Fibroblast of gingiva (primary cell): ENCODE measurements at regions not wholly inside any gene's neighbourhood (a gene's known extent, or its start where the extent isn't known, plus 50 kb on each side); places are given as distances from the start of the nearest gene placed in this dataset.

Source experiments
- DNase-seq: peaks from one replicate; pipeline ENCODE4 v3.0.0-alpha.2; 2011; ENCODE audit warnings: low read depth

GRCh38 chr5:66306844-66307315 lies 162.8 kb downstream of the SREK1 start:
- no peak for DNase-seq

GRCh38 chr5:66307647-66308241 lies 163.6 kb downstream of the SREK1 start:
- peak; percentile 49 for DNase-seq

DNA sequence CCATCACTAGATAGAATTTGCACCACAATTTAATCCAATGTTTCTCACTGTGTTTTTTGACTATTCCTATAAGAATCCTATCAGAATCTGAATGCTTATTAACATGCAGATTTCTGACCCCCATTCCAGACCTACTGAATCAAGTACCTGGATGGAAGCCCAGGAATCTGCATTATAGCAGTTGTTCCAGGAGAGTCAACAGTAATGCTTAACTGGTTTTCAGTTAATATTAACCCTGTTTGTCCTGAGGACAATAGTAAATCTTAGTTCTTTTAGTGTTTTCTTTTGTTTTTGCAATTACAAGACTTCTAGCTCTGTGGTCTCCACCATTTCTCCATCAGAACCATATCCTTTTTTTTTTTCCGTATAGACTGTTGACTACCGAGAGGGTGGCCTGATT lies 168.2 kb downstream of the SREK1 start:
- no peak for DNase-seq

DNA sequence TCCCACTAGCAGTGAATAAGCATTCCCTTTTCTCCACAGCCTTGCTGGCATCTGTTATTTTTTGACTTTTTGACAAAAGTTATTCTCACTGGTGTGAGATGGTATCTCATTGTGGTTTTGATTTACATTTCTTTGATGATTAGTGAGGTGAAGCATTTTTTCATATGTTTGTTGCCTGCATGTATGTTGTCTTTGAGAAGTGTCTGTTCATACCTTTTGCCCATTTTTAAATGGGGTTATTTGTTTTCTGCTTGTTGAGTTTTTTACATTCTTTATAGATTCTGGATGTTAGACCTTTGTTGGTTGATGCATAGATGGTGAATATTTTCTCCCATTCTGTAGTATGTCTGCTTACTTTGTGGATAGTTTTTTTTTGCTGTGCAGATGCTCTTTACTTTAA lies 171.7 kb downstream of the SREK1 start:
- no peak for DNase-seq

DNA sequence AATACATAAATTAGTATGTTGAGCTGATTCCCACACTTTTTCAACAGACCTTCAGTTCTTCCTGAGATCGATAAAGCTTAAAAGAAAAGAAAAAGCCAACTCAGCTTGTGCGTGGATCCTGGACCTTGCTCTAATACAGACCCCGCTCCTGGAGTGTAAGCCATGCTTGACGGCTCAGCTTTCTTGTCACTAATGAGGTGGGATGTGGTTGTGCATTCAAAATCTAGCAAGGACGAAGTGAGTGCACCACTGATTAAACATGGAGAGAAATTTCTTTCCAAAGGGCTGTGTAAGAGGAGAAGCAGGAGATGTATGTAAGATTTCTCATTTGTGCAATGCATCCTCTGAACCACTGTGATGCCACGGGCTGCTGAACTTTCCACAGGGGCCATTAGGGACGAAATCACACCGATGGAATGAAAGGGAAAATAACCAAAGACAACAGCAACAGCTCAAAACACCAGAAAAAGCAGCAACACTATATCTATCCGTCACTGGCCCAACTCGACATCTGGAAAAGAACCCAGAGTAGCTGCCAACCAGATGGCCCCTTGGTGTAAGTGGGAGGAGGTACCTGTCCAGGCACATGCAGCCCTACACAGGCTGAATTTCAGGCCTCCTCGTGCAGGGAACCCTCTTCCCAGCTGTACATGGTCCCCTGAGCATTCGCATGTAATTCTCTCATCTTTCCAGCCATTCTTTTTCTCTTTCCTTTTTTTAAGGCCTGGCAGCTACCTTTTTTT lies 178.9 kb downstream of the SREK1 start:
- DNase-seq: no peak

- no peak for DNase-seq
These were observed 179.4 kb downstream of the SREK1 start for GRCh38 chr5:66323529-66323895.

- no peak for DNase-seq
These were observed 180.3 kb downstream of the SREK1 start for GRCh38 chr5:66324357-66324756.

DNA sequence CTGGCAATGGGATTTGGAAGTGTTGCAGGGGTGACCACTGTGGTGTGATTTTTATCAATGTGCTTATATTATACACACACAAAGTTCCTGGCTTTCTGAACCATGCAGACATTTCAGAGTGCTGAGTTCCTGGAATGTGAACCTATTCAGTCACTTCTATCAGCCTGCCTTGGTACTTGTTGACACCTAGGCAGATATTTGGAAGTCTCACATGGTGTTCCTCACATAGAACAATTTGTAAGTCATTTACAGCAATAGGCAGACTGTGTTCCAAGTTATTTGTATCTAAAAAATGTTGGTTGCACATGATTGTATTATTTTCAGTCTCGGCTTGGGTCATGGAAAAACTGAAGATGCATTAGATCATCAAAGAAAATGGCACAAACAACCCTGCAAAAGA lies 182.2 kb downstream of the SREK1 start:
- DNase-seq: no peak

GRCh38 chr5:66327008-66327407 lies 182.9 kb downstream of the SREK1 start:
- no peak for DNase-seq

DNA sequence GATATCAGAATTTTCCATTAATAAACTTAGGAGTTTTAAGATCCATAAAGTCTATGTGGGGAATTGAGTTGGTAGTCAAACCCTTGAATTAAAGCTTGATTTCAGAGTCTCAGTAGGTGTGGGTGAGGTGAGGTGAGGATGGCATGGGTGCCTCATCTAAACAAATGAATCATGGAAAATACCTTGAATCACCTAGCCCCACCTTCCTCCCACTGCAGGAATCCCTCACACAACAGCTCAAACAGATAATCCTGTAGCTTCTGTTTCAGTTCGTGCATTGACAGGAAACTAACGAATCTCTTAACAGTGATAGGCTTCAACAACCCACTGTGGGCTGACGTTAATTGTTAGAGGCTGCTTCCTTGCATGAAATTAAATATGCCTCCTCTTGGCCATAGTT lies 185.0 kb downstream of the SREK1 start:
- DNase-seq: no peak

GRCh38 chr5:66333192-66333591 lies 189.1 kb downstream of the SREK1 start:
- no peak for DNase-seq

DNA sequence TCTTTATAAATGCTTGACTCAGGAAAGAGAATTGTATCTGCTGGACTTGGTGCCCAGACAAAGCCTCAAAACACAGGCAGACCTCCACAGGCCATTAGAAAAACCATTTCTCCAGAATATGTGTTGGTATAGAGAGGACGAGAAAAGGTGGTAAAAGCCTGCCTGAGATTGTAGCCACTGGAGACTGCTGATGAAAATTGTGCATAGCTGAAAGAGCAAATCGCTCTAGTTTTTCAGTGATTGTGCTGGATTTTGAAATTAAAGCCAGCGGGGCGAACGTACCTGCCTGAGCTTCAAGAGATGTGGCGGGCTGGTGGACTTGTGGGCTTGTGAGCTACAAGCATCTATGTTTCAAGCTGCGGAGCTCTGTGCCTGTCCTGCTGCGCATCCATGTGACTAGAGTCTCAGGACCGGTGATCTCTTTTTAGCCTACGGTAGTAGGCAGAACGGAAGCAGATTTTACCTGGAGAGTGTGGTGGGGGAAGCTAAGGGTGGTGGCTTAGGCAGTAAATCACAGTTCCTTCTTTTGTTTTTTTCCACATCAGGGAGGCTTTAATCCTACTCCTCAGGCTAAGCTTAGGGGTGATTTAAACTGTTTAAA lies 193.6 kb downstream of the SREK1 start:
- DNase-seq: no peak

GRCh38 chr5:66338828-66339227 lies 194.7 kb downstream of the SREK1 start:
- no peak for DNase-seq

- no peak for DNase-seq
These were observed 195.8 kb downstream of the SREK1 start for GRCh38 chr5:66339896-66340295.

- no peak for DNase-seq
These were observed 196.7 kb downstream of the SREK1 start for GRCh38 chr5:66340786-66341185.

DNA sequence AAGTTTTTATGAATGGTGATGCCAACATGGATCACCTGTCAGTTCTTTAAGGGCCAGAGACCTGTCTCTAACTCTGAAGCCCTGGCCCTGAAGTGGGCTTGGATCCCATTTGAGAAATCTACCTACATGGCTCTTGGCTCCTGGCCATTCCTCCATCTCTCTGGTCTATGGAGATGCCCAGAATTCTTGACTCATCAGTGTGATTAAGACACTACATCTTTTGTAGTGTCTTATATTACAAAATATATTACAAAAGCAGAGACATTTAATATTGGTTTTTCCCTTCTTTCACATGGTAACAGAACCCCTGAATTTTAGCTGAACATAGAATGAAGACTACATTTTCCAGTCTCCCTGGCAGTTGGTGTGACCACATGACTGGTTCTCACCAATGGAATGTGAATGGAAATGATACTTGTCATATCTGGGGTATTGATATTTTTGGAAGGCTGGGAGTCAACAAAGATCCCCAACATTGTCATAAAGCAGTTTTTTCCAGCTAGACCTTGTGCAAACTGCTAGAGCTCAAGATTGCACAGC lies 198.3 kb downstream of the SREK1 start:
- DNase-seq: no peak

DNA sequence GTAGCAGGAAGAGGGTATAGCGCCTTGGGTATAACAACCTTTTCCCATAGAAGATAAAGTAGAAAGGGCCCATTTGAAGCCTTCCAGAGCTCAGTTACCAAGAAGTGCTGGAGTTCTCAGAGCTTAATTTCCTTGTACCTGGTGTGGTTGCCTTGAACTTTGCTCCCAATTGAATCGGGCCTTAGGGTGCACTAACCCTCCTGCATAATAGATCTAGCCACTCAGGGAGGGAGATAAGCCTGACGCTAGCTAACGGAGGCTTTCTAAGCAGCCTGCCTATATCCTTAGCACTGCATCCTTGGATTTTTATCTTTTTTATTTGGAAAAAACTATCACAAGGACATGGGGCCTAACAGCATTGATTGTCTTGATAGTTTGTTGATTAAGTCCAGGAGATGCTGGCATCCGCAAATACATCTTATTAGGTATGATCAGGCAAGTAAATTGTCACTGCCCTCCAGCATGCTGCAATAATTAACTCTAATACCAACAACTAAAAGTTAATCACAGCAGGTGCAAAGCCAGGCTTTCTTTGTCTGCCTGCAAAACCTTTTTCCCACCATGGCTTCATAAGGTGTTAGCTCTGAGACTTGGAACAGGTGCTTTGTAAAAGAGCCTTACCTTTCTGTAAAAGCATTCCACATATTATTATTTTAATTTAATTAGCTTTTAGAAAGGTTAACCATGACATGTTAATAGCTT lies 199.4 kb downstream of the SREK1 start:
- DNase-seq: no peak

- no peak for DNase-seq
These were observed 200.4 kb downstream of the SREK1 start for GRCh38 chr5:66344544-66344943.

DNA sequence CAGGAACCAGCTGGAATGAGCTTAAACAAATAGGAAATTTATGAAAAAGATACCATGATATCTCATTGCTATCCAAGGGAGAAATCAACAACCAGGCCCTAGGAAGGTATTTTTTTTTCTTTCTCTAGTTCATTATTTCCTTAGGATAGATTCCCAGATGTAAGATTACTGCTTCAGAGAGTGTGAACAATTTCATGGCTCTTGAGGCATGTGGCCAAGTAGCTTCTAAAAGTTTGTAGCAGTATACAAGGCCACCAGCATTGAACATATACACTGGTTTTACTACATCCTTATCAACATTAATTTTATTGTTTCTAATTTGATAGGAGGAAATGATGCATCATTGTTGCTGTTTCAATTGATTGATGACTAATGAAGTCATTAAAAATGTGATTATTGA lies 201.2 kb downstream of the SREK1 start:
- DNase-seq: no peak

DNA sequence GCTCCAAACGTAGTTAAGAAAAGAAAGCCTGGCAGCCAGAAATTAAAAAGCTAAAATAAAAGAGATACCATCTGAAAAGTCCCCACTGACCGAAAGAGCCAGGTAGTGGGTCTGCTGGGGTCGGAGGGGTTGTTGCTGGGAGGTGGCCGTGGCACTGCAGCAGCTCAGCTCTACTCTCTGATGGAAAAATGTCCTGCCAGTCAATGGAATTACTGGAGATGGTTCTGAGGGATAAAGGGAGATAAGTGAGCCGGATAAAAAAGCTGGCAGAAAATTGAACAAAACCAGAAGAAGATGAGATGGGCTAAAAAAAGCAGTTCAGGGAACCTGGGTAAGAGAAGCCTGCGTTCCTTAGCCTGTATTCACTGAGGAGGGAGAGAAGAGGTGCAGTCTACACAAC lies 202.8 kb downstream of the SREK1 start:
- DNase-seq: no peak

DNA sequence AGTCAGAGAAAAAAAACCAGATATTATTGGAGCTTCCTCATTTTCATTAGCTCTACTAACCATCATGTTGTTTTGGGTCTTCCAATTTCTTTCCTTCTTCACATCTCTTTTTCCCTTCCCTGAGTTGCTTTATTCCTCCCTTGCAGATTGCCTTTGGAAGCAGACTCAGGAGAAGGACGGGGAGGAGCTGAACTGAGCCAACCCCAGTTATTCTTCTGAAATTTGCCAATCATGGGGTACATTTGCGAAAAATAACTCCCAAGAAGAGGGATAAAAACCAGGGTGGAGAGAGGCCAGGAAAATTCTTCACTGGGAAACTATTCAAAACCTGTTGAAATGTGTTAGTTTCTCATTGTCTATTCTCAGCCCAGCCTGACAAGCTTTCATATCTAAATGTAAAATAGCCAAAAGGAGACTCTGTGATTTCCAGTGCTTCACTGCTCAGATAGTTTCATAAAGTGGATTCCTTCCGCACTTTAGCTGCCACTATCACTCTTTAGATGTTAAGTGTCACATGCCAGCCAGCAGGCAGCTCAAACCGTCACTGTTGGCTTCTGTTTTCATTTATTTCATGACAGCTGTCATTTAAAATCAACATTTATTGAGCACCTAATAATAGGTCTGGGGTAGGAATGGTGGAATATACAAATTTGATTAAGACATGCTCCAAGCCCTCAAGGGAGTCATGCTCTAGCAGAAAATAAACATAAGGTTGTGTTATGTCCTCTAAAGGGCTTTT lies 204.5 kb downstream of the SREK1 start:
- no peak for DNase-seq

DNA sequence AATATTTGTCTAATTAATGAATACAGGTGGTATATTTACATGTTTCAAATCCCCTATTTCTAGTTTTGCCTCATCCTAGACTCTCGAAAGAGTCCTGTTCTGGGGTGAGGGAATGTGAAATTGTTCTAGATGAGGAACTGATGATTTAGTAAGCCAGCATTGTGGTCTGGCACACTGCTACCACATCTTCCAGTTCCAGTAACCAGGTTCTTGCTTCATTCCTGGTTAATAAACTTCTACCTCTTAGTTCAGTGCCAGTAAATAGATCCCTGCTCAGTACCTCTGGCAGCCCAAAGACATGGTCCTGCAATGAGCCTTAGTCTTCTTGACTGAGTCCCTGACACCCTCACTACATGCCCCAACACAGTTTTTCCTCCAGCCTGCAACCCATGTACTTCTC lies 207.7 kb downstream of the SREK1 start:
- no peak for DNase-seq
